BLaER1 treated with 17β-estradiol and CSF1 and Interleukin-3, amounts not matched to agents 10 nM and 100 nM (cell line): ENCODE measurements at regions not wholly inside any gene's neighbourhood (a gene's known extent, or its start where the extent isn't known, plus 50 kb on each side); places are given as distances from the start of the nearest gene placed in this dataset.

ENCODE experiments used
- H3K27ac ChIP-seq, 11 experiments: shearing (Covaris generic); formaldehyde crosslinking; 2 replicates each; pipeline ENCODE4 v1.8.1; 2022
- H3K27me3 ChIP-seq, 11 experiments: shearing (Covaris generic); formaldehyde crosslinking; 2 replicates each; pipeline ENCODE4 v1.8.1; 2022
- H3K36me3 ChIP-seq, 11 experiments: shearing (Covaris generic); formaldehyde crosslinking; 2 replicates each; pipeline ENCODE4 v1.8.1; 2022
- H3K4me1 ChIP-seq, 10 experiments: shearing (Covaris generic); formaldehyde crosslinking; 2 replicates each; pipeline ENCODE4 v1.8.1; 2022
- H3K4me2 ChIP-seq, 11 experiments: shearing (Covaris generic); formaldehyde crosslinking; 2 replicates each; pipeline ENCODE4 v1.8.1; 2022
- H3K4me3 ChIP-seq, 10 experiments: shearing (Covaris generic); formaldehyde crosslinking; 2 replicates each; pipeline ENCODE4 v1.8.1; 2022
- H3K9ac ChIP-seq, 11 experiments: shearing (Covaris generic); formaldehyde crosslinking; 2 replicates each; pipeline ENCODE4 v1.8.1; 2022
- H3K9me3 ChIP-seq, 11 experiments: shearing (Covaris generic); formaldehyde crosslinking; replicated peaks in 1 of 11; 2 replicates each; pipeline ENCODE4 v1.8.1; 2022
- H4K20me1 ChIP-seq, 11 experiments: shearing (Covaris generic); formaldehyde crosslinking; 2 replicates each; pipeline ENCODE4 v1.8.1; 2022
- Cebpa-rat ChIP-seq, 11 experiments: shearing (Covaris generic); IDR thresholded peaks; 2 replicates each; pipeline ENCODE4 v1.8.1; 2022

DNA sequence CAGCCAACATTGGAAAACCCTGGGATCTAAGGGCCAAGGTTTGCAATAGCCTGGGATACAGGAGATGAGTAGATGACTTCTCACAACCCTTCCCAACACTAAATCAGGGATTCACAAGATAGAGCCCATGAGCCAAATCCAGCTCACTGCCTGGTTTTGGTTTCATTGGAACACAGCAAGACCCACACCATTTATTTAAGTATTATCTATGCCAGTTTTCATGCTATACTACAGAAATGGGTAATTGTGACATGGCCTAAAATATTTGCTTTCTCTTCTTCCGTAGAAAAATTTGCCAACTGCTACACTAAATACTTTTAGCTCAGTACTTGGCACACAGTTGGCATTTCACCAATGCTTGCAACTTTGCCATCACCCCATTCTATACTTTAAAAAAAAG lies 132.0 kb upstream of the LMCD1 start:
- Histone ChIP-seq H3K36me3 (peaks cover 0 to 44% (median 15%) of the 10 kb centered on the region in 11 experiments; a peak in 10 of 22 replicates), H3K27ac (0 out of 22 replicates have a peak overlapping the region, but pooled peaks of 1 of the 11 experiments have one; percentile 30), H3K27me3 (no peaks in the 10 kb centered on the region), H3K9me3 (peaks cover 29 to 63% (median 60%) of the 10 kb centered on the region in 11 experiments), H3K9ac (no peak overlapping the region), H4K20me1 (no peaks in the 10 kb centered on the region), H3K4me1 (peaks cover 19 to 70% (median 44%) of the 10 kb centered on the region in 10 experiments), H3K4me3 (peak overlapping the region in 1 of 10 experiments; percentile 17; a peak in 1 of 20 replicates), H3K4me2 (peak overlapping the region in 2 of 11 experiments; percentile 8 to 26; a peak in 4 of 22 replicates)
- TF ChIP-seq Cebpa-rat (IDR thresholded peaks at IDR 0.05) = no peak

DNA sequence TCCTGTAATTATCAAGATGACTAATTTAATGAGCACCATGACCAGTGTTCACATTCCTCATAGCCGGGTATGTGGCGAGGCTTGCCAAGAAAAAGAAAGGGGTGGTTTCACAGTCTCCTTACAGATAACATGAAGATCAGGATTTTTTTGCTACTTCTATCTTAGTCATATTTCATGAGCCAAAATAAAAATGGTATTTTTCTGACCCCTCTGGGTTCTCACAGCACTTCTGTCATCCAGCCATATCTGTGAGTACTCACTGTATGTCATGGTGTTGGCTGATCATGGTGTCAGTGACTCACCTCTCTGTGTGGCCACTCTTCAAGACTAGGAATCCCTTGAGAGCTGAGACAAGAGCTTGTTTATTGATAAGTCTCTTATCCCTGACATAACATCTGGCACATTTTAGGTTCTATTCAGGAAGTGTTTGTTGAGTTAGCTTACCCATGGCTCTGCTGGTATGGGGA lies 130.5 kb upstream of the LMCD1 start:
- peaks cover 0 to 44% (median 15%) of the 10 kb centered on the region in 11 experiments; a peak in 10 of 22 replicates for H3K36me3 ChIP-seq
- peaks cover 4 to 61% (median 29%) of the 10 kb centered on the region in 10 experiments for H3K4me1 ChIP-seq
- H3K9ac ChIP-seq = no peak overlapping the region
- TF ChIP-seq Cebpa-rat (IDR thresholded peaks at IDR 0.05) = no peak
- H3K27me3 ChIP-seq = no peaks in the 10 kb centered on the region
- H3K27ac ChIP-seq = no peak overlapping the region
- H3K9me3 ChIP-seq = peaks cover 32 to 77% (median 73%) of the 10 kb centered on the region in 11 experiments
- H3K4me2 ChIP-seq = peak overlapping the region in 3 of 11 experiments; percentile 9 to 24 (median 14); a peak in 3 of 22 replicates
- H4K20me1 ChIP-seq = no peaks in the 10 kb centered on the region
- peak overlapping the region in 1 of 10 experiments; percentile 1; a peak in 1 of 20 replicates for H3K4me3 ChIP-seq

DNA sequence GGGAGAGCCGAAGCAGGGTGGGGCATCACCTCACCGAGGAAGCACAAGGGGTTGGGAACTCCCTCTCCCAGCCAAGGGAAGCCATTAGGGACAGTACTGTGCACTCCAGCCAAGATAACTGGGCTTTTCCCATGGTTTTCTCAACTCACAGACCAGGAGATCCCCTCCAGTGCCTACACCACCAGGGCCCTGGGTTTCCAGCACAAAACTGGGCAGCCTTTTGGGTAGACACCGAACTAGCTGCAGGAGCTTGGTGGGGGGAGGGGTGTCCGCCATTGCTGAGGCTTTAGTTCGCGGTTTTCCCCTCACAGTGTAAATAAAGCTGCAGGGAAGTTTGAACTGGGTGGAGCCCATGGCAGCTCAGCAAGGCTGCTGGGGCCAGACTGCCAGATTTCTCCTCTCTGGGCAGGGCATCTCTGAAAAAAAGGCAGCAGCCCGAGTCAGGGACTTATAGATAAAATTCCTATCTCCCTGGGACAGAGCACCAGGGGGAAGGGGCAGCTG lies 129.6 kb upstream of the LMCD1 start:
- Histone ChIP-seq H3K9ac (no peak overlapping the region), H3K27me3 (no peaks in the 10 kb centered on the region), H3K4me2 (no peak overlapping the region), H4K20me1 (no peaks in the 10 kb centered on the region), H3K36me3 (peaks cover 0 to 44% (median 15%) of the 10 kb centered on the region in 11 experiments; a peak in 10 of 22 replicates), H3K27ac (no peak overlapping the region), H3K4me1 (peaks cover 0 to 52% (median 20%) of the 10 kb centered on the region in 10 experiments; a peak in 17 of 20 replicates), H3K9me3 (peaks cover 39 to 86% (median 82%) of the 10 kb centered on the region in 11 experiments), H3K4me3 (peak overlapping the region in 1 of 10 experiments; percentile 1; a peak in 2 of 20 replicates)
- TF ChIP-seq Cebpa-rat (IDR thresholded peaks at IDR 0.05) = no peak

DNA sequence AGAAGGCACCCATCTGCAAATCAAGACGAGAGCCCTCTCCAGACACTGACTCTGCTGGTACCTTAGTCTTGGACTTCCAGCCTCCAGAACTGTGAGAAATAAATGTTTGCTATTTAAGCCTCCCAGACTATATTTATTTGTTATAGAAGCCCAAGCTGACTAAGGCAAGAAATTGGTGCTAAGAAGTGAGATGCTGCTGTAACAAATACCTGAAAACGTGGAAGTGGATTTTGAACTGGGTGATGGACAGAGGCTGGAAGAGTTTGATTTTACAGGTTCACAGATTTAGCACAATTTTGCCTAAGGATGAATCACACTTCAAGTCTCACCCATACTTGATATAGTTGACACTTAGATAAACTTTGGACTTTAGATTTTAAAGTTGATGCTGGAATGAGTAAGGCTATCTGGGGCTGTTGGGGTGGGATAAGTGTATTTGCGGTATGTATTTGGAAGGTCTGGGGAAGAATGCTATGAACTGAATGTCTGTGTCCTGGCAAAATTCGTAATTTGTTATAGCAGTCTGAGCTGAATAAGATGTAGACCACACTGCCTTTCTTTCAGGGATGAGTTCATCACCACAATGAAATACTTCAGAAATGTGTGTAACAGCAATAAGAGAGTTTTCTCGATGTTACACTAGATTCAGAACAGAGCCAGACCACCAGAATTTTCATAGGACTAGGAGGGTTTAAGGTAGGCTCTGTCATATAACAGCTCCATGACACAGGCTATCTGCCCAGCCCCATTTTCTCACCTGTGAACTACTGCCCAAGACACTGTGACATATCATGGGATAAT lies 120.5 kb upstream of the LMCD1 start:
- TF ChIP-seq Cebpa-rat (IDR thresholded peaks at IDR 0.05) = no peak
- no peak overlapping the region for H3K27ac ChIP-seq

DNA sequence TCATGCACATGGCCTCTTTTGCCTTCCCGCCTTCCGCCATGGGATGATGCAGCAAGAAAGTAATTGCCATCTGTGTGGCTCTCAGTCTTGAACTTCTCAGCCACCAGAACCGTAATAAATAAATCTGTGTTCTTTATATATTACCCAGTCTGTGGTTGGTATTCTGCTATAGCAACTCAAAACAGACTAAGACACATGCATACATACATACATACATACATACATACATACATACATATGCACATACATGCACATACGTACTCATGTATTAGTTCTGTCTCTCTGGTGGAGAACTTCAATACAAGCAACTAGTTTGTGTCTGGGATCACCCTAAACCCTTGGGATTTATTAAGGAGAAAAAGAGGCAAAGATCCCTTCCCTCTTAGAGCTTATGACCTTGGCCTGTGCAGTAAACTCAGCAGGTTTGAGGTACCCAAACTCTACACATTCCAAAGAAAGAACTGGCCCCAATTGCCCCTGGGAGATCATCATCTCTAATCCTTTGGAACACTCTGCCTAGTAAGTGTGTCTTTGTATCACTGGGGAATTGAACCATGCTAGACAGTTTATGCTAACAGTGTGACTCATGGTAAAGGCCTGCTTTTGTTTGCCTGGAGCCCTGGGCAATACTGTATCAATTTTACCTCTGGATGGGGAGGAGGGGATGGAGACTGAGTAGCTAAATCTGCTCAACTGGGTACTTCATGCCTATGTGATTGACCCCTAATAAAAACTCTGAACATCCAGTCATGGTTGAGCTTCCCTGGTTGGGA lies 115.6 kb upstream of the LMCD1 start:
- H3K27me3 ChIP-seq = no peaks in the 10 kb centered on the region
- H3K36me3 ChIP-seq = no peaks in the 10 kb centered on the region
- H3K4me1 ChIP-seq = peaks cover 0 to 9% (median 0%) of the 10 kb centered on the region in 10 experiments; a peak in 1 of 20 replicates
- H3K27ac ChIP-seq = no peak overlapping the region
- no peaks in the 10 kb centered on the region for H4K20me1 ChIP-seq
- TF ChIP-seq Cebpa-rat (IDR thresholded peaks at IDR 0.05) = no peak
- no peak overlapping the region for H3K4me2 ChIP-seq
- H3K4me3 ChIP-seq = no peak overlapping the region
- H3K9ac ChIP-seq = no peak overlapping the region
- H3K9me3 ChIP-seq = peaks cover 6 to 75% (median 34%) of the 10 kb centered on the region in 11 experiments; a peak in 18 of 22 replicates

More for the DNA sequence above, 120.5 kb upstream of the LMCD1 start:
- no peaks in the 10 kb centered on the region for H3K4me1 ChIP-seq
- no peak overlapping the region for H3K9ac ChIP-seq
- H3K4me2 ChIP-seq = no peak overlapping the region
- H3K27me3 ChIP-seq = no peaks in the 10 kb centered on the region
- no peak overlapping the region for H3K4me3 ChIP-seq
- peaks cover 12 to 74% (median 36%) of the 10 kb centered on the region in 11 experiments for H3K9me3 ChIP-seq
- peaks cover 0 to 6% (median 0%) of the 10 kb centered on the region in 11 experiments; a peak in 1 of 22 replicates for H3K36me3 ChIP-seq
- no peaks in the 10 kb centered on the region for H4K20me1 ChIP-seq

- H4K20me1 ChIP-seq = no peaks in the 10 kb centered on the region
- no peak overlapping the region for H3K4me2 ChIP-seq
- no peaks in the 10 kb centered on the region for H3K36me3 ChIP-seq
- H3K9me3 ChIP-seq = peaks cover 4 to 59% (median 30%) of the 10 kb centered on the region in 11 experiments; a peak in 18 of 22 replicates
- H3K27ac ChIP-seq = no peak overlapping the region
- H3K27me3 ChIP-seq = no peaks in the 10 kb centered on the region
- no peak overlapping the region for H3K4me3 ChIP-seq
- H3K4me1 ChIP-seq = peaks cover 0 to 9% (median 0%) of the 10 kb centered on the region in 10 experiments; a peak in 1 of 20 replicates
- no peak for TF ChIP-seq Cebpa-rat (IDR thresholded peaks at IDR 0.05)
- no peak overlapping the region for H3K9ac ChIP-seq
Observed at GRCh38 chr3:8387571-8387970, 114.1 kb upstream of the LMCD1 start.

DNA sequence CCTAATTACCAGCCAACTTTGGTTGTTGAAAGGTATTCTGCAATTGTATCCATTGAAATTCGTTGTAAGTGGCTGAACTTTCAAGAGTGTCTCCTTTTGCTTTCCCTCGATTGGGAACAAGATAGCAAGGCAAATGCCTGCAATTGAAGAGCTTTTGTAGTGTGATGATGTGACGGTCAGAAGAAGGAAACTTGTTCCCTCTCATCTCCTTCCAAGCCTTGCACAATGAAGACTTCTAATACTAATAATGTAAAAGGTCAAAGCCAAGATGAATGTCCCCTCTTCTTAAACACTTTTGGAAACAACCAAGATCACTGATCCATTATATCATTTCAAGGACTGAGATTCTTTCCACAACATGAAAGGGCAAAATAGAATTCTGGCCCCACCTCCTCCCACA lies 101.9 kb upstream of the LMCD1 start:
- no peak for TF ChIP-seq Cebpa-rat (IDR thresholded peaks at IDR 0.05)
- Histone ChIP-seq H4K20me1 (no peaks in the 10 kb centered on the region), H3K4me3 (no peak overlapping the region), H3K27me3 (no peaks in the 10 kb centered on the region), H3K27ac (no peak overlapping the region), H3K4me1 (no peaks in the 10 kb centered on the region), H3K36me3 (no peaks in the 10 kb centered on the region), H3K9ac (no peak overlapping the region), H3K4me2 (no peak overlapping the region), H3K9me3 (peaks cover 0 to 24% (median 8%) of the 10 kb centered on the region in 11 experiments; a peak in 9 of 22 replicates)

DNA sequence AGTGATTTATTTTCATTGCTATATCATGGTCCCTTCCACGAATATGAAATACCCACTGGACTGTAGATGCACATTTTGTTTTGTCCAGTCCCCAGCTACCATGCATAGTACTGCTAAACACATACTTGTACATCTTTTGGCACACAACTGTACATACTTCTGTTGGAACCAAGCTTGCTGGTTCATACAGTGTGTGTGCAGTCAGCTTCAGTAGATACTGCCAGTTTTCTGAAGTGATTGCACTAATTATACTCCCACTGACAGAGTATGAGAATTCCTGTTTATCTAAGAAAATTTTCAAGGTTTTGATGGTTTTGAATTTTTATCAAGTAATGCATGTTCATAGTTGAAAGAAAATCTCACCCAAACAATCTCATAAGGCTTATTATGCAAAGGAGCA lies 100.7 kb upstream of the LMCD1 start:
- Histone ChIP-seq H3K9ac (no peak overlapping the region), H3K4me1 (no peaks in the 10 kb centered on the region), H3K4me3 (no peak overlapping the region), H3K27ac (no peak overlapping the region), H3K36me3 (no peaks in the 10 kb centered on the region), H4K20me1 (no peaks in the 10 kb centered on the region), H3K4me2 (no peak overlapping the region), H3K9me3 (peaks cover 2 to 31% (median 11%) of the 10 kb centered on the region in 11 experiments; a peak in 20 of 22 replicates), H3K27me3 (no peaks in the 10 kb centered on the region)
- no peak for TF ChIP-seq Cebpa-rat (IDR thresholded peaks at IDR 0.05)
